ENCODE measurements at regions not wholly inside any gene's neighbourhood (a gene's known extent, or its start where the extent isn't known, plus 50 kb on each side); places are given as distances from the start of the nearest gene placed in this dataset.
"Not testable (repeated sequence)": the region's sequence is repeated elsewhere in the genome, so short reads cannot be mapped to it uniquely, and the experiment has no call there.

DNA sequence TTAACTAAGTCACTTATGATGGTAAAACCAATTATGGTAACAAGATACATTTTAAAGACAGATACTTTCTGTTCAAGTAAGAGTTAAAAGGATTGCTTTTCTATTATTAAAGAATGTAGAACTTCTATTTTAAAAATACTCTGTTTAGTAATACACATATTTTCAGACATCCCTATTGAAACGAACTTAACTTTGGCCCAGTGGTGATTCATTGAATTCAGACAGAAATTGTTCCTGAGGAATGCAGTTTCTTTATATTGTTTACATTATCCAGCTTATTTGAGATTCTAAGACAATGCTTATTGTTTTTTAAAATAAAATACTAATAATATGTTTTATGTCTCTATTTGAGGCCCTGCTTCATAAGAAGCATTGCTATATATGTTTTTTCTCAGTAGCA lies 816.4 kb downstream of the SEMA5A start:
- DNase-seq (ENCODE audit: low read depth): no peak
- TF ChIP-seq, protein P1, sequence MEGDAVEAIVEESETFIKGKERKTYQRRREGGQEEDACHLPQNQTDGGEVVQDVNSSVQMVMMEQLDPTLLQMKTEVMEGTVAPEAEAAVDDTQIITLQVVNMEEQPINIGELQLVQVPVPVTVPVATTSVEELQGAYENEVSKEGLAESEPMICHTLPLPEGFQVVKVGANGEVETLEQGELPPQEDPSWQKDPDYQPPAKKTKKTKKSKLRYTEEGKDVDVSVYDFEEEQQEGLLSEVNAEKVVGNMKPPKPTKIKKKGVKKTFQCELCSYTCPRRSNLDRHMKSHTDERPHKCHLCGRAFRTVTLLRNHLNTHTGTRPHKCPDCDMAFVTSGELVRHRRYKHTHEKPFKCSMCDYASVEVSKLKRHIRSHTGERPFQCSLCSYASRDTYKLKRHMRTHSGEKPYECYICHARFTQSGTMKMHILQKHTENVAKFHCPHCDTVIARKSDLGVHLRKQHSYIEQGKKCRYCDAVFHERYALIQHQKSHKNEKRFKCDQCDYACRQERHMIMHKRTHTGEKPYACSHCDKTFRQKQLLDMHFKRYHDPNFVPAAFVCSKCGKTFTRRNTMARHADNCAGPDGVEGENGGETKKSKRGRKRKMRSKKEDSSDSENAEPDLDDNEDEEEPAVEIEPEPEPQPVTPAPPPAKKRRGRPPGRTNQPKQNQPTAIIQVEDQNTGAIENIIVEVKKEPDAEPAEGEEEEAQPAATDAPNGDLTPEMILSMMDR (IDR thresholded peaks at IDR 0.05; ENCODE audit: low read depth, low read length): no peak
- TF ChIP-seq, protein P2, sequence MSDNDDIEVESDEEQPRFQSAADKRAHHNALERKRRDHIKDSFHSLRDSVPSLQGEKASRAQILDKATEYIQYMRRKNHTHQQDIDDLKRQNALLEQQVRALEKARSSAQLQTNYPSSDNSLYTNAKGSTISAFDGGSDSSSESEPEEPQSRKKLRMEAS (IDR thresholded peaks at IDR 0.05; ENCODE audit: low read depth, low read length): no peak
- TF ChIP-seq POLR2A (IDR thresholded peaks at IDR 0.05; ENCODE audit: extremely low read depth, insufficient read length) (no peak), MYC (IDR thresholded peaks at IDR 0.05; ENCODE audit: low read depth, low read length) (no peak)
- no peak overlapping the region for H3K4me3 ChIP-seq (ENCODE audit: low read depth, low read length)

DNA sequence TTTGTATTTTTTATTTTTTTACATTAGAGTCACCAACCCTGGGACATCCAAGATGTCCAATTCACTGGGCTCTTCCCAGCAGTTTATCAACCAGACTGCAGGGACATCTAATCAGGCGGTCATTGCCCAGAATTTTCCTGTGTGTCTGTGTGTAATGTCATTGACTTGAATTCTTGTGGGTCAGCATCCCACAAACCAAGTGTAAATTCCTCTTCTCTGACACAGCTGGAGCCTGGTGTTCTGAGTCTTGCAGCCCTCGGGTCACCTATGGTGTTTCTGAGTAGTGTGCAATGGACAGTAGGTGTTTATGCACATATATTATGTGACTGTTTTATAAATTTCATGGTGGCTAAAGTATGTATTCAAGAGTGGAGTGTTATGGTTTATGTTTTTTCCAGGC lies 815.7 kb downstream of the SEMA5A start:
- no peak overlapping the region for H3K4me3 ChIP-seq (ENCODE audit: low read depth, low read length)
- DNase-seq (ENCODE audit: low read depth): no peak
- no peak for TF ChIP-seq MYC (IDR thresholded peaks at IDR 0.05; ENCODE audit: low read depth, low read length)
- TF ChIP-seq, protein P2 (IDR thresholded peaks at IDR 0.05; ENCODE audit: low read depth, low read length): no peak
- no peak for TF ChIP-seq POLR2A (IDR thresholded peaks at IDR 0.05; ENCODE audit: extremely low read depth, insufficient read length)
- TF ChIP-seq, protein P1 (IDR thresholded peaks at IDR 0.05; ENCODE audit: low read depth, low read length): no peak

DNA sequence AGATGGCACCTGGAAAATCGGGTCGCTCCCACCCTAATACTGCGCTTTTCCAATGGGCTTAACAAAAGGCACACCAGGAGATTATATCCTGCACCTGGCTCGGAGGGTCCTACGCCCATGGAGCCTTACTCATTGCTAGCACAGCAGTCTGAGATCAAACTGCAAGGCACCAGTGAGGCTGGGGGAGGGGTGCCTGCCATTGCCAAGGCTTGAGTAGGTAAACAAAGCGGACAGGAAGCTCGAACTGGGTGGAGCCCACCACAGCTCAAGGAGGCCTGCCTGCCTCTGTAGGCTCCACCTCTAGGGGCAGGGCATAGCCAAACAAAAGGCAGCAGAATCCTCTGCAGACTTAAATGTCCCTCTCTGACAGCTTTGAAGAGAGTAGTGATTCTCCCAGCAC lies 814.8 kb downstream of the SEMA5A start:
- not testable (repeated sequence) for DNase-seq (ENCODE audit: low read depth); H3K4me3 ChIP-seq (ENCODE audit: low read depth, low read length)

DNA sequence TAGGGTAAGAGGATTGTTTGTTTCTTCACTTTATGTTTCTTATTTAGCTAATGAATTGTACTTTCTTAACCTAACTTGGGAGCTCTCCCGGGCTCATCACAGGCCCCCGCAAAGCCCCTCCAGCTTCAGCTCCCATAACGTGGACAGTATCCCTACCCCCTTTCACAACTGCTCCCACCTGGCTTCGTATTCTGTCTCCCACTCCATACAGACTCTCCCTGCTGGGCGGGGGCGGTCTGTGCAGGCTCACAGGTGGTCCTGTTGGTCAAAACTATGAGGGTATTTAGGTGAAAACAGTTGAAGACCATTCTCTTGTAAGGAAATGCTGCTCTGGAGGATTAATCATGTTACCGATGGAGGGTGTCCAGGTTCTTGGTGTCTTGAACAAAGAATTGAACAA lies 805.3 kb downstream of the SEMA5A start:
- DNase-seq (ENCODE audit: low read depth): no peak

DNA sequence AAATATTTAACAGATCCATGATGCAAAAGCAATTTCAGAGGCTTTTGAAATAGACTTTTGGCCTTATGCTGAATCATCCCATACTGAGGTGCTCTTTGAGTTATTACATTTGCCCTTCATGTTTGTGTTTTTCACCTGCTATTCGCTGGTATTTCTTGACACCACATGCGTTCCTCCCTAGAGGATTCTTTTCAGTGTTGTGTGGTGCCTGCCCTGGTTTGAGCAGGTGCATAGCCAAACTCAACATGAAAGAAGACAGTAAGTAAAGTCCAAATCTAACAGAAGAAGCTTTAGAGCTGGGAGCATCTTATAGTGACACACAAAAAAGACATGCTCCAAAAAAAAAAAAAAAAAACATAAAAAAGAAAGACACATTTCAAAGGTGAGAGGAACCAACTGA lies 796.3 kb downstream of the SEMA5A start:
- TF ChIP-seq, protein P1 (IDR thresholded peaks at IDR 0.05; ENCODE audit: low read depth, low read length): no peak
- DNase-seq (ENCODE audit: low read depth): no peak
- no peak overlapping the region for H3K4me3 ChIP-seq (ENCODE audit: low read depth, low read length)

More for the DNA sequence above, 805.3 kb downstream of the SEMA5A start:
- H3K4me3 ChIP-seq (ENCODE audit: low read depth, low read length): no peak overlapping the region
- TF ChIP-seq, protein P2 (IDR thresholded peaks at IDR 0.05; ENCODE audit: low read depth, low read length): no peak
- no peak for TF ChIP-seq MYC (IDR thresholded peaks at IDR 0.05; ENCODE audit: low read depth, low read length)
- no peak for TF ChIP-seq POLR2A (IDR thresholded peaks at IDR 0.05; ENCODE audit: extremely low read depth, insufficient read length)
- TF ChIP-seq, protein P1 (IDR thresholded peaks at IDR 0.05; ENCODE audit: low read depth, low read length): no peak

DNA sequence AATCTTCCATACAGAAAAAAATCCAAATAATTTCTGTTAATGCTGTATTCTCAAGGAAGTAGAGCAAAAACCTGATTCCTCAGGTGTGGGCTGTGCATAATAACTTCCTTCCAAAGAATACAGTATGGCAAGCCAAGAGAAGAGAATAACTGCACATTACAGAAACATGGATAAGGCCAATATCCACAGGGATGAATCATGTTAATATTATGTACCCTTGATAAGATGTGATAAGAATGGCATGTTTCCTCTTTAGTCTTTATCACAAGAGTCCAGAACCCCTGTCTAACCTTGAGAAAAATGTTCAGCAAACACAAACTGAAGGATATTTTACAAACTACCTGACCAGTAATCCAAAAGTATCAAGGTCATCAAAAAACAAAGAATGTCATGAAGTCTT lies 795.8 kb downstream of the SEMA5A start:
- DNase-seq (ENCODE audit: low read depth): no peak
- no peak overlapping the region for H3K4me3 ChIP-seq (ENCODE audit: low read depth, low read length)
- no peak for TF ChIP-seq MYC (IDR thresholded peaks at IDR 0.05; ENCODE audit: low read depth, low read length)
- TF ChIP-seq, protein P2 (IDR thresholded peaks at IDR 0.05; ENCODE audit: low read depth, low read length): no peak
- no peak for TF ChIP-seq POLR2A (IDR thresholded peaks at IDR 0.05; ENCODE audit: extremely low read depth, insufficient read length)
- TF ChIP-seq, protein P1 (IDR thresholded peaks at IDR 0.05; ENCODE audit: low read depth, low read length): no peak
